ENCODE measurements at regions not wholly inside any gene's neighbourhood (a gene's known extent, or its start where the extent isn't known, plus 50 kb on each side); places are given as distances from the start of the nearest gene placed in this dataset.

DNA sequence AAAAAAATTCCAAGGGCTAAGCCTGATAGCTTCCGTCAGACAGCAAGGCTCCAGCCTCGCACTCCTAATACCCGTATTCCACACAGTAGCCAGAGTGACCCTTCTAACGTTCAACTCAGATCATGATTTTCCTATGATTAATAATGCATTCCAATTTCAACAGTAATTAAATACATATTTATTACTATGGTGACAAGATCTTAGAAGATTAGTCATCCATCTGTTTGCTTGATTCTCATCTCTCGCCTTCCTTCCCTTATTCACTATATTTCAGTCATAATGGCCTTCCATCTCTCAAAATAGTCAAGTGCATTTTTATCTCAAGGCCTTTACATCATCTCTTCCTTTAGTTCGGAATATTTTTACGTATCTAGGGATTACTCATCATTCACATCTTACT, 621.2 kb upstream of the SPRY2 start:
- no peaks in the 10 kb centered on the region for H3K9me3 ChIP-seq (ENCODE audit: control insufficient read depth in 2 of 2, insufficient read depth in 1 of 2, low read depth in 1 of 2, low read length in 1 of 2)
- 87 to 88% (median 87%) methylated on average over 7 of the region's 7 CpGs for WGBS, 3 donors
- DNase-seq: no peak
- H3K4me1 ChIP-seq (ENCODE audit: control insufficient read depth in 3 of 3, insufficient read depth in 2 of 3, low read depth in 1 of 3, low read length in 2 of 3): no peaks in the 10 kb centered on the region
- no peaks in the 10 kb centered on the region for H3K36me3 ChIP-seq (ENCODE audit: control insufficient read depth in 3 of 3, insufficient read depth in 2 of 3, low read depth in 1 of 3, low read length in 3 of 3)
- no peak overlapping the region for H3K4me3 ChIP-seq (ENCODE audit: low read depth in 1 of 3, low read length in 3 of 3)
- no peaks in the 10 kb centered on the region for H3K27me3 ChIP-seq (ENCODE audit: control insufficient read depth in 3 of 3, insufficient read depth in 3 of 3, low read length in 3 of 3)
- no peak for FAIRE-seq
- H3K27ac ChIP-seq (ENCODE audit: low read depth in 1 of 3, low read length in 2 of 3): no peak overlapping the region

DNA sequence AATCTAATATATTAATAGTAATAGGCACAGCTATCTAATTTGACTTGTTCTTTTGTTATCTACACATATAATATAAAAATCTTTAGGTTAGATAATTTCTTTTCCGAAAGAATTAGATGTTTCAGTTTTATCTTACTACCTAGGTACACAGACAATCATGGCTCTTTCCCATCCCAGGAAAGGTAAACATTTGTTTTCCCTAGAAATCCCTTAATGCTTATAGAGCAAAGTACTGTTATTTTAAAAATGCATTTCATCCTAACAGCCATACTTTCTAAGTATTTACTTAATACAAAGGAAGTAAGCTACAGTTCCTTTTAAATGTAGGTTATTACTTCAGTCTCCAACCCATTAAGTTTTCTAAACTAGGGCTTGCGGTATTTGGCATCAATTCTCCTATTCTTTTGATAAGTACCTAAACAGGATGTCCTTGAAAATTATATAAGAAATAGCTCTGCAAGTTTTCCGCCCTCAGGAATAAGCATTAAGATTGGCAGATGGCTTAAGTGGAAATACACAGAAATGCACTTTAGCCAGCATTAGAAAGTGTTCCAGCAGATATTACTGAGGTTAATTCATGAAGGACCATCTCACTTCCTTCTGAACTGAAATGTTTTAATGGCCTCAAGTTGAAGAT, 616.2 kb upstream of the SPRY2 start:
- no peak for DNase-seq
- Histone ChIP-seq H3K27ac (ENCODE audit: low read depth in 1 of 3, low read length in 2 of 3) (no peak overlapping the region), H3K4me1 (ENCODE audit: control insufficient read depth in 3 of 3, insufficient read depth in 2 of 3, low read depth in 1 of 3, low read length in 2 of 3) (no peaks in the 10 kb centered on the region), H3K4me3 (ENCODE audit: low read depth in 1 of 3, low read length in 3 of 3) (no peak overlapping the region), H3K36me3 (ENCODE audit: control insufficient read depth in 3 of 3, insufficient read depth in 2 of 3, low read depth in 1 of 3, low read length in 3 of 3) (no peaks in the 10 kb centered on the region), H3K9me3 (ENCODE audit: control insufficient read depth in 2 of 2, insufficient read depth in 1 of 2, low read depth in 1 of 2, low read length in 1 of 2) (no peaks in the 10 kb centered on the region), H3K27me3 (ENCODE audit: control insufficient read depth in 3 of 3, insufficient read depth in 3 of 3, low read length in 3 of 3) (peaks cover 0 to 2% (median 0%) of the 10 kb centered on the region in 3 donors)
- FAIRE-seq: no peak
- 43 to 48% (median 46%) methylated on average over 3 of the region's 3 CpGs for WGBS, 3 donors

DNA sequence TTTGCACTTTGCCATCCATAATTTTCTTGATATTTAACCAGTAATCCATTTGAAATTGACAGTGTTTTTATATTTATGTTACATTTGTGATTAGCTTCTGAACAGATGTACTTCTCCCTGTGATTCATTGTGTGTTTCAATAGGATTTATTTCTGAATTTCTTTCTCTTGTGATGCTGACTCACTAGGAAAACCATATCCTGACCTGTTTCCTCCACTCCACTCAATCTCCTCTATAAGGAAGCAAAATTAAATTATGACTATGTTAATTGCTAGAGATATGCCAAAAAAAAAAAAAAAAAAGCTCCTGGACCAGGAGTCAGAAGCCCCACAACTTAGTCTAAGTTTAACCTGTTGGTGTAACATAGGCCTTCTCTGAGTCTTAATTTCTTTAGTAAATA, 614.6 kb upstream of the SPRY2 start:
- H3K4me3 ChIP-seq (ENCODE audit: low read depth in 1 of 3, low read length in 3 of 3): no peak overlapping the region
- peaks cover 0 to 2% (median 0%) of the 10 kb centered on the region in 3 donors for H3K27me3 ChIP-seq (ENCODE audit: control insufficient read depth in 3 of 3, insufficient read depth in 3 of 3, low read length in 3 of 3)
- no peaks in the 10 kb centered on the region for H3K9me3 ChIP-seq (ENCODE audit: control insufficient read depth in 2 of 2, insufficient read depth in 1 of 2, low read depth in 1 of 2, low read length in 1 of 2)
- DNase-seq (no peak), FAIRE-seq (no peak)
- H3K36me3 ChIP-seq (ENCODE audit: control insufficient read depth in 3 of 3, insufficient read depth in 2 of 3, low read depth in 1 of 3, low read length in 3 of 3): no peaks in the 10 kb centered on the region
- H3K27ac ChIP-seq (ENCODE audit: low read depth in 1 of 3, low read length in 2 of 3): no peak overlapping the region
- H3K4me1 ChIP-seq (ENCODE audit: control insufficient read depth in 3 of 3, insufficient read depth in 2 of 3, low read depth in 1 of 3, low read length in 2 of 3): no peaks in the 10 kb centered on the region

DNA sequence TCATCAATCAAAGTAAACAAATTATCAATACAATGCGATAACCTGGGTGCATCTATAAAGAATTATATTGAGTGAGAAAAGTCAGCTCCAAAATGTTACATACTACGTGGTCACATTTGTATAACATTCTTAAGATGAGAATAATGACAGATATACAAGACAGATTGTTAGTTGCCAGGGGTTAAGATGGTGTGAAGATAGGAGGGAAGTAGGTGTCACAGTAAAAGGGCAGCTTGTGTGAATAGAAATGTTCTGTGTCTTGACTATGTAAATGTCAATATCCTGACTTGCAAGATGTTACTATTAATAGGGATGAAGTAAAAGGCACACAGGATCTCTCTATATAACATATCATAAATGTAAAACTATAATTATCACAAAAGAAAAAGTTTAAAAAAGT, 611.2 kb upstream of the SPRY2 start:
- 81 to 84% (median 84%) methylated on average over 2 of the region's 2 CpGs for WGBS, 3 donors
- Histone ChIP-seq H3K4me1 (ENCODE audit: control insufficient read depth in 3 of 3, insufficient read depth in 2 of 3, low read depth in 1 of 3, low read length in 2 of 3) (no peaks in the 10 kb centered on the region), H3K4me3 (ENCODE audit: low read depth in 1 of 3, low read length in 3 of 3) (no peak overlapping the region), H3K9me3 (ENCODE audit: control insufficient read depth in 2 of 2, insufficient read depth in 1 of 2, low read depth in 1 of 2, low read length in 1 of 2) (no peaks in the 10 kb centered on the region), H3K36me3 (ENCODE audit: control insufficient read depth in 3 of 3, insufficient read depth in 2 of 3, low read depth in 1 of 3, low read length in 3 of 3) (no peaks in the 10 kb centered on the region), H3K27ac (ENCODE audit: low read depth in 1 of 3, low read length in 2 of 3) (no peak overlapping the region), H3K27me3 (ENCODE audit: control insufficient read depth in 3 of 3, insufficient read depth in 3 of 3, low read length in 3 of 3) (peaks cover 0 to 2% (median 0%) of the 10 kb centered on the region in 3 donors)
- DNase-seq (no peak), FAIRE-seq (no peak)

DNA sequence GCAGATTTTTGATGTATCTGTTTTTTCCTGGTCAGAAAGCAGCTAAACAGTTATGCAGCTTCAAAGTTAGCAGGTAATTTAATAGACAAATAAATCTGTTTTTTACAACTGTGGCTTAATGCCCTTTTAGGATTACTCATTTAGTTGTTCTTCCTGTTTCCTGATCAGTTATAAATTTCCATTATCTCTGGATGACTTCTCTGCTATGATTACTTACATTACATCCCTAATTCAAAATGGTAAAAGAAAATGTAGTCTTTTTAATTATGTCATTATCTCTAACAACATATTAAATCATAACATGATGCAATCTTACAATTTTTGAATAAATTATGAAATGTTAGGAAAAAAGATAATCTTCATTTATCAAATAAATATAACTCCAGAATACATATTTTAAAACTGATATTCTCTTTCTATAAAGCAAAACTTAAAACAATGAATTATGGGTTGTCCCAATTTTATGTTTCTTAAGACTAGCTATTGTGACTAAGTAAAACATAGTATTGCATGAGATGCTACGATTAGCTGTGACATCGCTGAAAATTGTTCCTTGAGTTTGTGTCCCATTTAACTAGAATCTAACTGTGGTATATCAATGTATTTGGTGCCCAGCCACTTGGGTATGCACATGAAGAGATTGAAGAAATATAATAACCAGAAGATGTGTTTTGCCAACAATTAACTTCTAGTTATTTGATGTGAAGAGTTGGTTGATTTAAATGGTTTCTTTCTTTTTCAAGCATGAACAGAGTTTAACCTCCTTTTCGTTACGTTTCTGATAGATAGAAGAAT, 605.3 kb upstream of the SPRY2 start:
- Histone ChIP-seq H3K27ac (ENCODE audit: low read depth in 1 of 3, low read length in 2 of 3) (no peak overlapping the region), H3K36me3 (ENCODE audit: control insufficient read depth in 3 of 3, insufficient read depth in 2 of 3, low read depth in 1 of 3, low read length in 3 of 3) (no peaks in the 10 kb centered on the region), H3K27me3 (ENCODE audit: control insufficient read depth in 3 of 3, insufficient read depth in 3 of 3, low read length in 3 of 3) (no peaks in the 10 kb centered on the region), H3K9me3 (ENCODE audit: control insufficient read depth in 2 of 2, insufficient read depth in 1 of 2, low read depth in 1 of 2, low read length in 1 of 2) (no peaks in the 10 kb centered on the region), H3K4me3 (ENCODE audit: low read depth in 1 of 3, low read length in 3 of 3) (no peak overlapping the region), H3K4me1 (ENCODE audit: control insufficient read depth in 3 of 3, insufficient read depth in 2 of 3, low read depth in 1 of 3, low read length in 2 of 3) (no peaks in the 10 kb centered on the region)
- WGBS, 3 donors: 76 to 80% (median 77%) methylated on average over 4 of the region's 4 CpGs
- DNase-seq (no peak), FAIRE-seq (peak; percentile 77)

DNA sequence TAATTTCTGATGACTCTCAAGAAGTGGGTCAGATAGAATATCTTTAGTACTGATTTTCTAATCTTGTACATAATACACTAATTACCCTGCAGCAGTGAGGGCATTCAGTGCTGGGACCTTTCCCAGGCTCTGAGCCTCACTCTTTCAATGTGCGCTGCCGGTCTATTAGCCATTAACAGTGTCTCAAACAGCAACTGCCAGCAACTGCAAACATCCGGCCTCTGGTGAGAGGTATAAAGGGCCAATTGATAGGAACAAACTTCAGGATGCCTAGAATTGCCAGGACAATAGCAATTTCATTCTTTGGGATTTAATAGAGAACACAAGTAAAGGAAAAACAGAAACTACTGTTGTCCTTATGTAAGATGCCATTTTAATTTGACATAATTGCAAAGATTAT, 604.4 kb upstream of the SPRY2 start:
- no peaks in the 10 kb centered on the region for H3K9me3 ChIP-seq (ENCODE audit: control insufficient read depth in 2 of 2, insufficient read depth in 1 of 2, low read depth in 1 of 2, low read length in 1 of 2)
- no peak overlapping the region for H3K4me3 ChIP-seq (ENCODE audit: low read depth in 1 of 3, low read length in 3 of 3)
- H3K27me3 ChIP-seq (ENCODE audit: control insufficient read depth in 3 of 3, insufficient read depth in 3 of 3, low read length in 3 of 3): no peaks in the 10 kb centered on the region
- WGBS, 3 donors: 30 to 49% (median 40%) methylated on average over 3 of the region's 3 CpGs
- H3K27ac ChIP-seq (ENCODE audit: low read depth in 1 of 3, low read length in 2 of 3): no peak overlapping the region
- DNase-seq (peak in 1 of 2 donors; percentile 39), FAIRE-seq (no peak)
- H3K36me3 ChIP-seq (ENCODE audit: control insufficient read depth in 3 of 3, insufficient read depth in 2 of 3, low read depth in 1 of 3, low read length in 3 of 3): no peaks in the 10 kb centered on the region
- H3K4me1 ChIP-seq (ENCODE audit: control insufficient read depth in 3 of 3, insufficient read depth in 2 of 3, low read depth in 1 of 3, low read length in 2 of 3): no peaks in the 10 kb centered on the region

DNA sequence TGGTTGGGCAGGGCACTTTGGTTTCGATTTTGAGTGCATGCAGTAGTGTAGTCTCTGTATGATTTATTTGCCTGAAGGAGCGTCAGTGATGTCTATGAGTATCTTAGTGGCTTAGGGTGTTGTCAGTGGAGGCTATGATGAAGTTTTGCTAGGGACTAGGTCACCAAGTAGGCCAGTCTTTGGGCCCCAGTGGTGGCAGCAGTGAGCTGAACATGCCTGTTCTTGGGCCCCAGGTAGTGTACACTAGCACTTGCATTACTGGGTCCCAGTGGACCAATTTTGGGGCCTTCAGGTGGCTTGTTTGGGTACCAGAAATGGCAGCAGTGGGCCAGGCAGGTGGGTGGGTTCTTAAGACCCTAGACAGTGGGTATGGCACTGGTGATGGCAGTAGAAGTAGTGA, 598.7 kb upstream of the SPRY2 start:
- 60 to 81% (median 70%) methylated on average over 2 of the region's 2 CpGs for WGBS, 3 donors
- no peak overlapping the region for H3K4me3 ChIP-seq (ENCODE audit: low read depth in 1 of 3, low read length in 3 of 3)
- DNase-seq: no peak
- H3K36me3 ChIP-seq (ENCODE audit: control insufficient read depth in 3 of 3, insufficient read depth in 2 of 3, low read depth in 1 of 3, low read length in 3 of 3): no peaks in the 10 kb centered on the region
- H3K27me3 ChIP-seq (ENCODE audit: control insufficient read depth in 3 of 3, insufficient read depth in 3 of 3, low read length in 3 of 3): no peaks in the 10 kb centered on the region
- H3K27ac ChIP-seq (ENCODE audit: low read depth in 1 of 3, low read length in 2 of 3): no peak overlapping the region
- H3K9me3 ChIP-seq (ENCODE audit: control insufficient read depth in 2 of 2, insufficient read depth in 1 of 2, low read depth in 1 of 2, low read length in 1 of 2): no peaks in the 10 kb centered on the region
- no peak for FAIRE-seq
- H3K4me1 ChIP-seq (ENCODE audit: control insufficient read depth in 3 of 3, insufficient read depth in 2 of 3, low read depth in 1 of 3, low read length in 2 of 3): no peaks in the 10 kb centered on the region

DNA sequence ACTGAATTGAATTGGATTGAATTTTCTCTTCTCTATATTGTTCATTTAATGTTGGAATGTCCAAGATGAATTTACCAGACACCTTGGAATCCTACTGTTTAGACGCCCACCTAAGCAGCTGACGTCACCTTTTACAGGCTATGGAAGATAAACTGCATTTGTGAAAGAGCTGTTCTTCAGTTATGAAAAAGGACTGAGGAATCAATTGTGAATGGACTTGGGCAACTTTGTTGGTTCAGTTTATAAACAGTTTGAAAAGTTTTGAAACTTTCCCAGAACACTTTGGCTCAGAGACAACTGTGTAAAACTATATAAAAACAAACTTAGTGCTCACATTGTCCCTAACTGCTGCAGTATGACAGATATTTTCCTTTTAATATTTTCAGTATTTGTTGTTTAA, 590.8 kb upstream of the SPRY2 start:
- Histone ChIP-seq H3K4me3 (ENCODE audit: low read depth in 1 of 3, low read length in 3 of 3) (no peak overlapping the region), H3K27ac (ENCODE audit: low read depth in 1 of 3, low read length in 2 of 3) (no peak overlapping the region)

More for the DNA sequence above, 590.8 kb upstream of the SPRY2 start:
- Histone ChIP-seq H3K36me3 (ENCODE audit: control insufficient read depth in 3 of 3, insufficient read depth in 2 of 3, low read depth in 1 of 3, low read length in 3 of 3) (no peaks in the 10 kb centered on the region), H3K4me1 (ENCODE audit: control insufficient read depth in 3 of 3, insufficient read depth in 2 of 3, low read depth in 1 of 3, low read length in 2 of 3) (no peaks in the 10 kb centered on the region), H3K9me3 (ENCODE audit: control insufficient read depth in 2 of 2, insufficient read depth in 1 of 2, low read depth in 1 of 2, low read length in 1 of 2) (no peaks in the 10 kb centered on the region), H3K27me3 (ENCODE audit: control insufficient read depth in 3 of 3, insufficient read depth in 3 of 3, low read length in 3 of 3) (no peaks in the 10 kb centered on the region)
- 70 to 80% (median 75%) methylated on average over 2 of the region's 2 CpGs for WGBS, 3 donors
- FAIRE-seq (no peak), DNase-seq (no peak)

Data from small intestine (tissue), 7 donors.